GM10266 (cell line): ENCODE measurements at regions not wholly inside any gene's neighbourhood (a gene's known extent, or its start where the extent isn't known, plus 50 kb on each side); places are given as distances from the start of the nearest gene placed in this dataset.

Experiments used
- DNase-seq: peaks from one replicate; pipeline ENCODE4 v3.0.0; 2012; ENCODE audit errors: extremely low spot score
- TF ChIP-seq, protein P1 (sequence below): IDR thresholded peaks from 2 replicates; pipeline ENCODE4 v1.5.1; 2012; ENCODE audit warnings: mild to moderate bottlenecking, low read depth; ENCODE audit not compliant: control insufficient read depth, insufficient read depth; ENCODE audit errors: missing control alignments

DNA sequence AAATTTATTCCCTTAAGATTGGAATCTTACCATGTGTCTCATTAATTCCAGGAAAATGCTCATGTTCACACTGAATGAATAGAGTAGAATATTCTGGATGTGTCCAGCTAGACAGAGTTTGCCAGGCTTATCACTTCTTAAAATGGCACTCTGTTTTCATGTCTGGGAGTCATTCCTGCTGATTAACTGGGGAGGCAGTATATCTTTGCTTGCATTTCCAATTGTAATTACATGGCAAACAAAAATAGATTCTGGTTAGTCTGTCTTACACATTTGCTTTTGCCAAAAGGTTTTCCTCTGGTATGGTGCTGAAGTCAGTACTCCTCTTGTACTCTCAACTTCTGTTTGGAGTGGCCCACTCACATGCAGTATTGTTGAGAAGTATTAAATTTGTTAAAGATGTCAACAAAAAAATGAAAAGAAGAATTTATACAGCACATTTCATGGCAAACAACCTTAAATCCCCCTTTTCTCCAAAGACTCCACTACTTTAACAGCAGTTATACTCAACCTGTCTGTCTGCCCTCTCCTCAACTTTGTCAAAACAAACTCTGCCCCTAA lies 70.2 kb downstream of the TENT5A start:
- DNase-seq: no peak
- TF ChIP-seq, protein P1, sequence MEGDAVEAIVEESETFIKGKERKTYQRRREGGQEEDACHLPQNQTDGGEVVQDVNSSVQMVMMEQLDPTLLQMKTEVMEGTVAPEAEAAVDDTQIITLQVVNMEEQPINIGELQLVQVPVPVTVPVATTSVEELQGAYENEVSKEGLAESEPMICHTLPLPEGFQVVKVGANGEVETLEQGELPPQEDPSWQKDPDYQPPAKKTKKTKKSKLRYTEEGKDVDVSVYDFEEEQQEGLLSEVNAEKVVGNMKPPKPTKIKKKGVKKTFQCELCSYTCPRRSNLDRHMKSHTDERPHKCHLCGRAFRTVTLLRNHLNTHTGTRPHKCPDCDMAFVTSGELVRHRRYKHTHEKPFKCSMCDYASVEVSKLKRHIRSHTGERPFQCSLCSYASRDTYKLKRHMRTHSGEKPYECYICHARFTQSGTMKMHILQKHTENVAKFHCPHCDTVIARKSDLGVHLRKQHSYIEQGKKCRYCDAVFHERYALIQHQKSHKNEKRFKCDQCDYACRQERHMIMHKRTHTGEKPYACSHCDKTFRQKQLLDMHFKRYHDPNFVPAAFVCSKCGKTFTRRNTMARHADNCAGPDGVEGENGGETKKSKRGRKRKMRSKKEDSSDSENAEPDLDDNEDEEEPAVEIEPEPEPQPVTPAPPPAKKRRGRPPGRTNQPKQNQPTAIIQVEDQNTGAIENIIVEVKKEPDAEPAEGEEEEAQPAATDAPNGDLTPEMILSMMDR: no peak

DNA sequence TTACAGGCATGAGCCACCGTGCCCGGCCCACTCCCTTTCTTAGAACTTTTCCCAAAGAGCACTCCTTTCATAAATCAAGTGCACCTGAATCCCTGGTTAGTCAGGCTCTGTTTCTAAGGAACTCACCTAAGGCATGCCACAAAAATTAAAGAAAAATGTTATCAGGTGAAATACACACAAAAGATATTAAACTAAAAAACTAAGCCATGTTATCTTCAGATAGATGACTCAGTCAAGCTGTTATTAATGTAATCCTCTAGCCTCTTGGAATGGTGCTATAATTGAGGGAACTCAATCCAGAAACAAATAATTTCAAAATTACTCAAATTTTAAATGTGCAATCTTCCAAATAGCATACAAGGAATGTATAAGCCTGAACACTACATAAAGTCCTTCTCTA lies 83.0 kb downstream of the TENT5A start:
- no peak for DNase-seq
- TF ChIP-seq, protein P1: no peak

DNA sequence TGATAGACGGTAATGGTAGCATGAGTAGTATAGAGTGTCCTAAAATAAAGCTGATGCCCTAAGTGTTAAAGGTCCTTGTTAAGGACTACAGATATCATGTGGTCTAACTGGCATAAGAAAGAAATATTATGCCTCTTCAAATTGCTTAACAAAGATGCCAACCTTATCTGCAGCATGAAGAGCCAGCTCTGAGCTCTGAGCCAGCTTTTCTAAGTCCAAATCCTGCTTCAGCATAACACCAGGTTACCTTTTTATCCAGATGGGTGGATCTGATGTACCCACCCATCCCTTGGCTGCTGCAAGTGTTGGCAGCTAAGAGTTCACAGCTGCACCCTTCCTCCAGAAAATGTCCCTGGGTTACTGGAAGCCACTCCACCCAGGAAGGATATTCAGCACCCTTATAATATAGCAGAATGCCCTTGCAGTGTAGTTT lies 83.8 kb downstream of the TENT5A start:
- TF ChIP-seq, protein P1: no peak
- DNase-seq: no peak

DNA sequence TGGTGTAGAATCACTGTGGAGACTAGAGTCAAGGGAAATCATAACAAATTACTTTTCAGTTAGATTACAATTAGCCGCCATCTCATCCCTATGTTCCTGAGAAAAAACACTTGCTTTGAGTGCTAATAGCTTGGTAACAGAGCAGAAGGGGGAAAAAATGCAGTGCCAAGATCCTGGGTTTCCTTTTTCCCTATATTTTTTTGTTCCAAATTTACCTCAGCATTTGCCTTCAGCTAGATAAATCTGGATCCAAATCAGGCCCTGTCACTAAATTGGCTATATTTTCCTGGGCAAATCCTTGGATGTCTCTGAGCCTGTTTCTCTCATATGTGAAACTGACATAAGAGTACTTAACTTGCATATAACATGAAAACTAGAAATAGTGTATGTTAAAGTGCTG lies 86.0 kb downstream of the TENT5A start:
- no peak for DNase-seq
- TF ChIP-seq, protein P1: no peak

DNA sequence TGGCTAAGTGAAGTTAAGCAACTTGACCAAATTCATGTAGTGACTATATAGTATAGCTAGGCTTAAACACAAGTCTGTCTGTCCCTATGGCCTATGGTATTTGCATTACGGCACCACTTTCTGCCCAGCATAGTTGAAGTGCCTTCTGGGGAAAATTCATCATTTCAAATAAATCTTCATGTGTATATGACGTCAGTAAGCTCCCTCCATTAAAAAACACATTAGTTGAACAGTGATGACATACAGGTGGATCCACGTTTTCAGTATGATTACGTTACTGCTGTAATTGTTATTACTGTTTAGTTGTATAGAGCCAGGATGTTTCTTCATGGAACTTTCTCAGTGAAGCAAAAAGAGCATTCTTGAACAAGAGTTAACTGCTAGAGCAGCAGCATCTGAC lies 96.2 kb downstream of the TENT5A start:
- no peak for DNase-seq
- TF ChIP-seq, protein P1: no peak

DNA sequence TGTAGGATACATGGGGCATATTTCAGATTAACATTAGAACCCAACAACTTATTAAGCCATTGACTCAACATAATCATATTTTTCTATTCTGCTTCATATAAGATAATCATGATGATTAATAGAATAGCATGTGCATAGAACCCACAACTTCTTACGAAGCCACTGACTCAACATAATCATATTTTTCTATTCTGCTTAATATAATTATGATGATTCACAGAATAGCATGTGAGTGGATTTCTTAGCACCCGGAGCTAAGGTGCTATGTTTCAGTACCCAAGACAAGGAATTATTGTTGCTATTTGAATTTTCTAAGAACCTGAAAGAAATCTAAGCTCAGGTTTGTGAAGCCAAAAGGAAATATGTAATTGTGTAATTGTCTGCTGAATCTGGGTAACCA lies 96.8 kb downstream of the TENT5A start:
- TF ChIP-seq, protein P1: no peak
- DNase-seq: no peak

DNA sequence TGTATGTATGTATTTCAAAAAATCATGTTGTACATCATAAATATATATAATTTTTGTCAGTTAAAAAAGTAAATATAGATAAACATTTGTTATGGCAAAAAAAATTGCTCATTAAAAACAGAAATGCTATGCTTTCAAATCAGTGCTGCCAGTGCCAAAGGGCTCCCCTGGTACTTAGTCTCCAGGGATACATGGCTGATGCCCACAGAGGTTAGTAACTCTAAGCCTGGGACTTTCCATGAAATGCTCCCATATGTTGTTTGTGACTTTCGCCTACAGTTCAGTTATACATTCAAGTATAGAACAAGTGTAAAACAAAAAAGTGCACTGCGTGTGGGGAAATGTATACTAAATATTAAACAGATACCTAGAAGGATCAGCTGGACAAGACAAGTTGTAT lies 104.0 kb downstream of the TENT5A start:
- DNase-seq: no peak
- TF ChIP-seq, protein P1: no peak
